Endothelial cell of umbilical vein (primary cell): ENCODE measurements at regions not wholly inside any gene's neighbourhood (a gene's known extent, or its start where the extent isn't known, plus 50 kb on each side); places are given as distances from the start of the nearest gene placed in this dataset.

Source experiments
- BruUV-seq: library from RNA; stranded (reverse); fragments of 400-500 nt; replicated peaks from 2 replicates; lab custom pipeline; 2021; lab: Mats Ljungman, UMichigan
- CTCF ChIA-PET: fragments of 300-600, 350-600 bp; sonication (Branson Sonifier 250); formaldehyde crosslinking; loops from one replicate; lab custom pipeline; 2021; ENCODE audit warnings: antibody characterized with exemption, inconsistent platforms; lab: Charles Lee
- POLR2A ChIA-PET: fragments of 300-600, 350-600 bp; sonication (Branson Sonifier 250); formaldehyde crosslinking; loops from one replicate; lab custom pipeline; 2021; ENCODE audit warnings: antibody characterized with exemption, inconsistent platforms; lab: Charles Lee
- DNase-seq: peaks from one replicate; pipeline ENCODE4 v3.0.0-alpha.2; 2011; ENCODE audit warnings: low read depth, low spot score
- FAIRE-seq: peaks from 2 replicates; lab custom pipeline; 2011; peaks lifted over from hg19 to GRCh38; lab: Jason Lieb, UNC
- H2AFZ ChIP-seq: 2 replicates; pipeline ENCODE4 v1.6.0; 2012; ENCODE audit warnings: low read depth, low read length, control low read depth, inconsistent platforms
- H3K27ac ChIP-seq: 2 replicates; pipeline ENCODE4 v1.5.1; 2011; ENCODE audit warnings: low read depth, mild to moderate bottlenecking, control low read depth, low read length, moderate library complexity; ENCODE audit not compliant: insufficient read depth
- H3K27me3 ChIP-seq, 2 experiments: 2 replicates each; pipeline versions ENCODE4 v1.6.0 to v1.6.1; 2011; ENCODE audit warnings: low read length in 2 of 2, mixed read lengths in 1 of 2; ENCODE audit not compliant: control insufficient read depth in 2 of 2, insufficient read depth in 2 of 2
- H3K36me3 ChIP-seq, 2 experiments: 2 replicates in 1 of 2; 3 replicates in 1 of 2; pipeline ENCODE4 v1.5.1; 2011; ENCODE audit warnings: low read length in 2 of 2, mild to moderate bottlenecking in 1 of 2, moderate library complexity in 1 of 2; ENCODE audit not compliant: control insufficient read depth in 2 of 2, insufficient read depth in 2 of 2; ENCODE audit errors: extremely low read depth in 1 of 2
- H3K4me1 ChIP-seq: 3 replicates; pipeline ENCODE4 v1.5.1; 2011; ENCODE audit warnings: mild to moderate bottlenecking, low read length; ENCODE audit not compliant: control insufficient read depth, insufficient read depth; ENCODE audit errors: extremely low read depth
- H3K4me2 ChIP-seq: 2 replicates; pipeline ENCODE4 v1.6.1; 2011; ENCODE audit warnings: low read length, control low read depth, mixed read lengths; ENCODE audit not compliant: insufficient read depth
- H3K4me3 ChIP-seq, 3 experiments: fragments of 200-600 bp in 1 of 3; sonication (generic), shearing (Covaris generic) in 1 of 3; replicated peaks in 1 of 3; 2 replicates each; pipeline ENCODE4 v1.5.1; 2011 to 2016; ENCODE audit warnings: control low read depth in 3 of 3, low read length in 3 of 3, mild to moderate bottlenecking in 2 of 3, inconsistent platforms in 1 of 3, low read depth in 1 of 3, moderate library complexity in 1 of 3; ENCODE audit not compliant: insufficient read depth in 1 of 3
- H3K79me2 ChIP-seq: 2 replicates; pipeline ENCODE4 v1.6.0; 2012; ENCODE audit warnings: low read length, inconsistent platforms; ENCODE audit not compliant: control insufficient read depth, insufficient read depth
- H3K9ac ChIP-seq: replicated peaks from 2 replicates; pipeline ENCODE3; 2011; ENCODE audit warnings: low read length, control low read depth; ENCODE audit not compliant: insufficient read depth; ENCODE audit errors: extremely low read depth
- H3K9me1 ChIP-seq: replicated peaks from 3 replicates; pipeline ENCODE4 v1.6.0; 2011; ENCODE audit warnings: mild to moderate bottlenecking, low read length; ENCODE audit not compliant: control insufficient read depth, insufficient read depth; ENCODE audit errors: extremely low read depth
- H3K9me3 ChIP-seq: replicated peaks from 2 replicates; pipeline ENCODE4 v1.5.1; 2012; ENCODE audit warnings: low read length, inconsistent platforms; ENCODE audit not compliant: control insufficient read depth, insufficient read depth
- H4K20me1 ChIP-seq: replicated peaks from 2 replicates; pipeline ENCODE3; 2011; ENCODE audit warnings: mild to moderate bottlenecking, low read length; ENCODE audit not compliant: control insufficient read depth, insufficient read depth; ENCODE audit errors: extremely low read depth
- CTCF ChIP-seq, 2 donors: IDR thresholded peaks; 1 replicate in 1 of 2; 2 replicates in 1 of 2; pipeline ENCODE4 v1.5.1; 2011; ENCODE audit warnings: low read length in 2 of 2, mild to moderate bottlenecking in 2 of 2, moderate library complexity in 2 of 2, control low read depth in 1 of 2, inconsistent platforms in 1 of 2, low read depth in 1 of 2; ENCODE audit not compliant: insufficient read depth in 1 of 2; ENCODE audit errors: extremely low read depth in 1 of 2
- EZH2 ChIP-seq: IDR thresholded peaks from 2 replicates; pipeline ENCODE4 v1.6.1; 2012; ENCODE audit warnings: borderline replicate concordance, low read depth, mild to moderate bottlenecking, moderate library complexity, low read length, inconsistent platforms; ENCODE audit not compliant: severe bottlenecking
- FOS ChIP-seq: IDR thresholded peaks from 2 replicates; pipeline ENCODE4 v1.6.1; 2011; ENCODE audit warnings: mild to moderate bottlenecking, low read length, moderate library complexity, borderline replicate concordance; ENCODE audit not compliant: insufficient read depth
- GATA2 ChIP-seq: IDR thresholded peaks from 2 replicates; pipeline ENCODE4 v1.7.0; 2011; ENCODE audit warnings: low read depth, mild to moderate bottlenecking, moderate library complexity, mixed read lengths, low read length; ENCODE audit not compliant: insufficient read length, insufficient read depth
- JUN ChIP-seq: IDR thresholded peaks from 2 replicates; pipeline ENCODE4 v1.6.1; 2011; ENCODE audit warnings: borderline replicate concordance, low read depth; ENCODE audit not compliant: insufficient read length, insufficient read depth
- MAX ChIP-seq: IDR thresholded peaks from 2 replicates; pipeline ENCODE4 v1.6.1; 2011; ENCODE audit not compliant: insufficient read depth, insufficient read length
- MYC ChIP-seq: IDR thresholded peaks from one replicate; pipeline ENCODE4 v1.6.1; 2011; ENCODE audit warnings: mild to moderate bottlenecking, low read depth, low read length
- POLR2A ChIP-seq: IDR thresholded peaks from 2 replicates; pipeline ENCODE4 v1.6.1; 2012; ENCODE audit warnings: low read depth, mild to moderate bottlenecking, control low read depth, low read length
- POLR2AphosphoS5 ChIP-seq: IDR thresholded peaks from 2 replicates; pipeline ENCODE4 v1.6.1; 2012; ENCODE audit warnings: low read depth, mild to moderate bottlenecking, control low read depth, low read length, moderate library complexity; ENCODE audit not compliant: insufficient read depth
- dilution Hi-C: fragments of 300-500 bp; cut with MboI; formaldehyde crosslinking; loops from one replicate; pipeline ENCODE4 v1.15.0; 2019; ENCODE audit warnings: low sequenced_read_pairs; ENCODE audit not compliant: extremely low pct_ligation_motif_present
- intact Hi-C: fragments of 100-400 bp; cut with micrococcal nuclease; formaldehyde crosslinking; loops from one replicate; pipeline ENCODE4 v1.10.0; 2022

- H2AFZ ChIP-seq = no peak overlapping the region
- dilution Hi-C loops (no loop called here), intact Hi-C loops (no loop called here)
- no peaks in the 10 kb centered on the region for H3K79me2 ChIP-seq
- peaks cover 7% of the 10 kb centered on the region for H3K9me3 ChIP-seq
- FAIRE-seq (no peak), DNase-seq (no peak)
- BruUV-seq = no TSS peak
- H3K4me3 ChIP-seq = no peak overlapping the region
- no peak overlapping the region for H3K9ac ChIP-seq
- ChIA-PET CTCF (no interaction called here), POLR2A (no interaction called here)
- no peaks in the 10 kb centered on the region for H3K27me3 ChIP-seq
- H3K9me1 ChIP-seq = no peaks in the 10 kb centered on the region
- H3K36me3 ChIP-seq = no peaks in the 10 kb centered on the region
- no peak overlapping the region for H3K27ac ChIP-seq
- H4K20me1 ChIP-seq = no peaks in the 10 kb centered on the region
- TF ChIP-seq JUN (no peak), MAX (no peak), CTCF (IDR thresholded peaks at IDR 0.05; ENCODE audit: extremely low read depth in 1 of 2, insufficient read depth in 1 of 2, low read depth in 1 of 2, low read length in 2 of 2) (no peak), EZH2 (no peak), POLR2A (no peak), GATA2 (no peak)
- H3K4me2 ChIP-seq = no peak overlapping the region
- no peaks in the 10 kb centered on the region for H3K4me1 ChIP-seq
These were observed 270.0 kb downstream of the CDH26 start for GRCh38 chr20:60228255-60228654.

GRCh38 chr20:60232380-60232779, 274.2 kb downstream of the CDH26 start:
- no peak for TF ChIP-seq POLR2AphosphoS5
- TF ChIP-seq EZH2 = no peak
- TF ChIP-seq CTCF (IDR thresholded peaks at IDR 0.05; ENCODE audit: extremely low read depth in 1 of 2, insufficient read depth in 1 of 2, low read depth in 1 of 2, low read length in 2 of 2) = no peak
- no peak for TF ChIP-seq FOS
- no peak for TF ChIP-seq MYC
- TF ChIP-seq GATA2 = no peak
- no peak for TF ChIP-seq MAX
- TF ChIP-seq JUN = no peak
- no peak for TF ChIP-seq POLR2A
- POLR2A ChIA-PET = no interaction called here
- intact Hi-C loops = no loop called here

More at GRCh38 chr20:60232380-60232779, 274.2 kb downstream of the CDH26 start:
- Histone ChIP-seq H3K9me3 (peaks cover 7% of the 10 kb centered on the region), H3K4me3 (no peak overlapping the region), H4K20me1 (no peaks in the 10 kb centered on the region), H3K4me2 (no peak overlapping the region), H3K4me1 (no peaks in the 10 kb centered on the region), H3K27me3 (no peaks in the 10 kb centered on the region), H2AFZ (no peak overlapping the region), H3K9me1 (no peaks in the 10 kb centered on the region), H3K27ac (no peak overlapping the region), H3K9ac (no peak overlapping the region), H3K36me3 (no peaks in the 10 kb centered on the region), H3K79me2 (no peaks in the 10 kb centered on the region)
- DNase-seq = no peak
- CTCF ChIA-PET = no interaction called here
- FAIRE-seq = no peak
- dilution Hi-C loops = no loop called here
- no TSS peak for BruUV-seq
